HG02884 (cell line): ENCODE measurements at regions not wholly inside any gene's neighbourhood (a gene's known extent, or its start where the extent isn't known, plus 50 kb on each side); places are given as distances from the start of the nearest gene placed in this dataset.
"Not testable (repeated sequence)": the region's sequence is repeated elsewhere in the genome, so short reads cannot be mapped to it uniquely, and the experiment has no call there.

Experiments used
- ATAC-seq: cut with Tn5 transposase; IDR thresholded peaks from one replicate; pipeline ENCODE4 v1.9.1; 2021; ENCODE audit warnings: mild to moderate bottlenecking, moderate library complexity; ENCODE audit not compliant: unreplicated experiment

DNA sequence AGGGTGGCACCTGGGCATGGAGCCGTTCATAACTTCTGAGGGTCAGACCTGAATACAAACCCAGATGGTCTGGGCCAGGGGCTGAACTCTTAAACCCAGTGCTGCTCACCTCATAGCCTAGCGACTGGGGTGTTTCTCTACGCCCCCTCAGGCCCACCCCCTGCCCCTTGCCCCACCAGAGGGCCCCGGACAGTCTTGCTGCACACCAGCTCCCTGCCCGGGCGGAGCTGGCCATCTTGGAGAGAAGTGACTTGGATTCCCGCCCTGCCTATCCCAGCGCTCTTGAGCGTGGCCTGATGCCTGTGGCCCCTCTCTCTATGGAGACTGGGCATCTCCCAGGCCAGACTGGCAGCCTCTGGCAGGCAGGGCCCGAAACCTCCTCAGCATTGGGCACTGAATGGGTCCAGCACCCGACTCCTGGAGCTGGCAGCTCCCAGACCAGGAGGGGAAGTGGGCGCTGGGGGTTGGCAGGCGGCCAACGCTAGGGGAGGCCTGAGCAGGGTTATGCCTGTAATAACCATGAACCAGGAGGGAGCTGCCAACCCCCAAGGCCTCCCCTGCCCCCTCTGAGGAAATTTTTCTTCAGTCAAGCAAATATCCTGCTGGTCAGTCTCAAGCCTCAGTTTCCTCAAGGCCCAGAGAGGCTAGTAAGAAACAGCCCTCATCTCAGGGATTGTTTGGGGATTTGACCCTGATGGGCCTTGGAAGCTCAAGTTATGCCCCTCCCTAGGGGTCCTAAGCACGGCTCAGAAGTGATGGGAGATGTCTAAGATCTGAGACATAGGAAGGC, 169.5 kb downstream of the VEGFA start:
- ATAC-seq, result no peak

DNA sequence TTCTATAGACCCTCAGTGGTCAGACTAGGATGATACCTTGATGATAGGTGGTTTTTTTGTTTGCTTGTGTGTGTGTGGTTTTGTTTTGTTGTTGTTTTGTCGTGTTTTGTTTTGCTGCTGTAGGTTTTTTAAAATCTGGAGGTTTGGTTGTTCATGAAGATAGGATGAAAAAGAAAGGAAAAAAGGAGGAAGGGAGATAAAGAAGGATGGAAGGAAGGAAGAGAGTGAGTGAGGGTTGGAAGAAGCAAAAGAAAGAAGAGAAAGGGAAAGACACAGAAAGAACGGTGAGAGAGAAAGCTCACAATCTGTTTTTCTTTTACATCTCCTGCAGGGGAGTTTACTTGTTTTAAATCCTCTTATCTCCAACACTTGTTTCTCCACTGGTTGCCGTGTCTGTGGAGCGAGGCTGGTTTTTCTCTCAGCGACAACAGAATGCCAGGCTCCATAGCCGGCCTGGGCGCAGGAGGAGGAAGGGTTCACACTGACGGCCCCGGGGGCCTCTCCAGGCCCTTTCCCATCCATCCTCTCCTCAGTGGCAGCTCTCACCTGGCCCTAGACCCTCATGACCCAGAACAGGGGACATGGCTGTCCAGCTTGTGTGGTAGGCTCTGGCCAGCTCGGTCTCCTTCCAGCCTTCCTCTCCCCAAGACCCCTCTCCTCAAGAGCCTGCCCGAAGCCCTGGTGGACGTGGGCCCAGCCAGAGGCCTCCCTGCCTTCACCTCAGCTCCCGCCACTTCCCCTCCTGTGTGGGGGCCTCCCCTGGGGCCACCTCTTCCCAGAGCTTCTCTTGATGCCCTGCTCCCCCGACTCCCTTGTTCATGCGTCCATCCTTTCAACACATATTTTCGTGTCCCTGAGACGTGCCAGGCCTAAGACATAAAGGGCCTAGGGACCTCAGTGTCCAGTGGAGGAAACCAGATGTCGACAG, 168.4 kb downstream of the VEGFA start:
- no peak for ATAC-seq

DNA sequence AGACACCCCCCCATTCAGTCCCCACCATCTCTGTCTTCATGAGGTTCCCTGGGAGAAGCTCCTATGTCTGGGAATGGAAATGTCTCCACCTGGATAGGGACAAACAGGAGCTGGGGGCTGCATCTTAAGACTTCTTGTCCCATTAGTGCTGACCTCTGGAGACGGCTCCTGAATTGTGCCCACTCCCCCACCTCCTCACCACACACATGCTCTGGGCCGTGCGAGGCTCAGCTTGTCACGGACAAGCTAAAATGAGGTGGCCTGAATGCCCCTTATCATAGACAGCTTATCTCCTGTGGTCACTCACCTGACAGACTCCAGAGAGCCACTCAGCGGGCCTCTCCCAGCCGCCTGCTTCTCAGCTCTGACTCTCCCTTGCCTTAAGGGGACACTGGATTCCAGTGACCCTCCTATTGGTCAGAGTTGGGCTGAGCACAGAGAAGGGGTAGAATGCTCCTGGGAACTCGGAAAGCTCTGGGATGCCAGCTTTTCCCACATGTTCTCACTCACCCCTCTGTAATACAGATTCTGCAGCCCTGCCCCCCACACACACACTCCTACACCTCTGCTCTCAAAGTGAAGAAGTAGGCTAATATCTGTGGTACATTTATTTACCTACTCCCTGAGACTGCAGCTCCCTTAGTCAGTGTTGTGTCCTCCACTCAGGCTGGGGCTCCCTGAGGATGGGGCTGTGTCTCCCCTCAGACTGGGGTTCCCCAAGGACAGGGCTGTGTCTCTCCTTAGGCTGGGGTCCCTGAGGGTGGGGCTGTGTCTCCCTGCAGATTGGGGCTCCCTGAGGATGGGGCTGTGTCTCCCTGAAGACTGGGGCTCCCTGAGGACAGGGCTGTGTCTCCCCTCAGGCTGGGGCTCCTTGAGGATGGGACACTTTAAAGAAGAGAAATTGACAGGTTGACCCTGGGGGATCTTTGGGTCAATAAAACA, 167.5 kb downstream of the VEGFA start:
- no peak for ATAC-seq

DNA sequence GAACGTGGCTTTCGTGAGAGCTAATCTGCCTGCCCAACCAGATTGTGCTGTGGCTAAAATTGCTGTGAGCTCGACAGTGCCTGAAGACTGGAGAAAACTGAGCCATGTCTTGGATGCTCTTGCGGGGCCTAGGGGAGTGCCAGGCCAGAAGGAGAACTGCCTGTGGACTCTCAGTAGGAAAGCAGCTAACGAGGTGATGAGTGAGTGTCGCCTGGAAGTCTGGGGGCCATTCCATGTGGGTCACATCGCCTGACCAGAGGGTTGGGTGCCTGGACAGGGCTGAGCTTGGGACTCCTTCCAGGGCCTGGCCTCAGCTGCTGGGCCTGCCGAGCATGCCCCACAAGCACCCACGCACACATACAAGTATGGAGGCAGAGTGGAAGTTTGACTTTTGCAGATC, 166.5 kb downstream of the VEGFA start:
- no peak for ATAC-seq

DNA sequence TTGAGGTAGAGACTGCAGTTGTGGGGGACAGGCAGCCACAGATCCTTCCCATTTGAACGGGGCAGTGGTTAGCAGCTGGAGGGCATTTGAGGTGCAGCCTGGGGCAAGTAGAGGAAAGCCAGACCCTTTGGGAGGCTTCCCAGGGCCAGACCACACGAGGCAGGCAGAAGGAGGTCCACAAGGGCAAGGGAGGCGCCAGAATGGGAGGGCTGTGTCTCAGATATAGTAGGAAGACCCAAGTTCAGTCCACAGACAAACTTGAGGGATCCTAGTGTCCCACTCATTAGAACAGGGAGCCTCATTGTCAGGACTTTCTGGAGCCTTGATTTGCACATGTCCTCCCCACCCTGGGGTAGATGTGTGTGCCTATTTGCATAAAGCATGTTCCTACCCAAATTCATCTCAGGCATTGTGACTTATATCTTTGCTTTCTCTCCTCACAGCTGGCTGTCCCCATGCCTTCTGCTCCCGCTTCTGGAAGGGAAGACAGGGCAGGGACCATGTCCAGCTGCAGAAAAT, 166.0 kb downstream of the VEGFA start:
- ATAC-seq, result no peak

DNA sequence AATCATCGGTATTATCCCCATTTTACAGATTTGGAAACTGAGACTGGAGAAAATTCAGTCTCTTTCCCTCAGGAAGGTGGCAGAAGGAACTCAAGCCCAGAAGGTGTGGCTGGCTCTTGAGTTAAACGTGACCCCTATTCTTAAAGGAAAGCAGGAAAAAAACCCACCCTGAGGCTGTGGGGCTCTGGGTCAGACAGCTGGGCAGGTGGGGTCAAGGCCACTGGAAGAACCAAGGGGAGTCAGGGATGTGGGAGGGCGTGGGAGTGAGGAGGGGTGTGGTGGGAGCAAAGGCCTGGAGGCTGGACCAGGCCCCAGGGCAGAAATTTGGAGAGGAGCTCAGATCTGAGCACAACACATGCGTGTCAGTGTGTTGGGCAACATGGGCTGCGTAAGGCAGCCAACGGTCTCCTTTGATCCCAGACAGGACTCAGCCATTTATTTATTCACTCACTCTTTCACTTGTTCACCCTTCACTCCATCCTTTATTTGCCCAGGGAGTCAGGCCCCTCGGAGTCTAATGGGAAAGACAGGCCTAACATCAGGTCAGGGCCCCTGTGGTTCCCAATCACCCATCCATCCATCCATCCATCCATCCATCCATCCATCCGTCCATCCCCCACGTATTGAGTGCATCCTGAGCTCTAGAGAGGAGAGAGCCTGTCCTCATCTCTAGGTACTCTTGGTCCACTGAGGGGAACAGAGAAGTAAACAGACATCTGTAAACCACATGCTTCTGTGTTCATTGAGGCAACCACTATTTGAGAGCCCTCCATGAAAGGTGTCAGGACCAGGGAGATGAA, 165.0 kb downstream of the VEGFA start:
- ATAC-seq, result no peak

DNA sequence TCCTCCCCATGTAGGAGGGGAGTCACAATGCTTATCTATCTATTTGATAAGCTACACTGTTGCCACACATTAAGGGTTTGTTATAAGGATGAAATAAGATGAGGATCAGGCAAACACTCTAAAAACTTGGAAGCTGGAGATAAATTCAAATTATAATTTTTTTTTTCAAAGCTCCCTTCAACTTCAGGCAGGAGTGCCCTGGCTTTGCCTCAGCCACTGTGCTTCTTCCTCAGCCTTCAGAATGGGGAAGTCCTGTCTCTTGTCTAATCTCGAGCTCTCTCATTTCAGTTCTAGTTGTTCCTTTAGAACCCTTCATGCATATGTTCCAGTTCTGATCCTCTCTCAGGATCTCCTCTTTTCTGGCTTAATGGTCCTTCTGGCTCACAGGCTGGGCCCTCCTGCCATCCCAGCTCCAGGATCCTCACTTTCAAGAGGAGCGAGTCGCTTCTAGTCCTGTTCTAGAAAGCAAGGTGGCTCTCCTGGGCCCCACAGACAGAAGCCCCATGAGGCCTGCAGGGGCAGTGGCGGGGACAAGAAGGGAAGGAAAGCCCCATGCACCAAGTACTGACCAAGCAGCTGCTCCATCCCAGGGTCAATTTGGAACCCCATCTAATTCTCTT, 164.3 kb downstream of the VEGFA start:
- no peak for ATAC-seq

DNA sequence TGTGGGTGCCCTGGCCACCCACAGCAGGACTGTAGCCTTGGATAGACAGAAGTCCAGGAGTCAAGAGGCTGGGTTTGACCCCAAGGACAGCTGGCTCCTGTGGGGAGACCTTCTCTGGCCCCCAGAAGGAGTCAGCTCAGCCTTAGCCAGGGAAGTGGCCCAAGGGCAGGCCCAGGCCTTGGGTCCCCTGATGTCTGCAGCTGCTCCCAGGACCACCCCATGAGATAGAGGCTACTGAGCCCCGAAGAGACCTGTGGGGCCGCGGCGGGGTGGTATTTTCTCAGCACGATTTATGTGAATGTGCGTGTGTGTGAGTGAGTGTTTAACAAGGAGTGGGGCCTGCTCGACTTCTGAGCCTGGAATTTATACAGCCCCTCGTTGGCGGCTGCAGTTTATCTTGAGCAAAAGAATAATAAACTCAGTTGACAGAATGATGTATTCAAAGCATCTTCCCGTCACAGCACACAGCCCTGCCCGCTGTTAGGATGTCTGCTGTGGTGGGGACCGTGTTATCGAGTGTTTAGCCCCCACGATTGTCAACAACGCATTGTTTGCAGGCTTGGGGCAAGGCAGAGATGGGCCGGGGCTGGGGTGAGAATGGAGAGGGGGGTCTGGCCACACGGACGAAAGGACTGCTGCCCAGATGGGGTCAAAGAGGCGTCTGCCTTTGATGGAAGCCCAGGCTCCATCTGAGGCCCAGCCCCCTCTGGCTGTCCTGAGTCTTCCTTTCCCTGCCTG, 163.3 kb downstream of the VEGFA start:
- no peak for ATAC-seq

DNA sequence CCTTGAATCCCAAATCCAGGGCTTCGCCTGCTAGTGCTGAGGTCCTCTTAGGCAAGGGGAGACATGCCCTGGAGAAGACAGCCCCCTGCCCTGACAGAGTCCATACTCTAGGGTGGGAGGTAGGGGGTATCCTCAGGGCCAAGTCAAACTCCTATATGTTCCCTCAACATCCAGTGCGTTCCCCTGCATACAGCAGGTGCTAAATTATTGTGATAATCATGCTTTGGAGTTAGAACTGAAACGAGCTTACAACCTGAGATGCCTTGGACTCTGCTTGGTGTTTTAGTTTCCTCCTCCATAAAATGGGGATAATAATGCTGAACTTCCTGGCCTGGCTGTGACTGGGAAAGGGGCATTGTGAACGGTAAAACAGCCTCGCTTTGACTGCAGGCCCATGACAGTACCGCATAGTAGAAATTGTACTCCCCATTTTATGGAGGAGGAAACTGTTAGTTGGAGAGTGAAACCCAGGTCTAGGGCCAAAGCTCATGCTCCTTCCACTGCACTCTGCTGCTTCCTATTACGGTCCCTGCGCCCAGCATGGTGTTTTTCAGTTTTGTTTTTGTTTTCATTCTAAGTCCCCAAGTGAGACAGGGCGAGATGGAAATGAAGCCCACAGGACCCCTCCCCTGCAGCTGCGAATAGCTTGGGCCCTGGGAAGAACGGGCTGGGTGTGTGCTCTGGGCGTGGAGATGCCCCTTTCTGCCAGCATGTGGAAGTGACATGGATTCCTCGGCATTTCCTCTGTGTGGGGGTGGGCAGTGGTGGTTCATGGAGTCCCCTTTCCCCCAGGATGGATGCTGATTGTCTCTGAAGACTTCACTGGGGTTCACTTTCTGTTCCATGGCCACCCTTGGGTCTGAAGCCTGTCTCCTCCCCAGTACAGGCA, 162.5 kb downstream of the VEGFA start:
- no peak for ATAC-seq

DNA sequence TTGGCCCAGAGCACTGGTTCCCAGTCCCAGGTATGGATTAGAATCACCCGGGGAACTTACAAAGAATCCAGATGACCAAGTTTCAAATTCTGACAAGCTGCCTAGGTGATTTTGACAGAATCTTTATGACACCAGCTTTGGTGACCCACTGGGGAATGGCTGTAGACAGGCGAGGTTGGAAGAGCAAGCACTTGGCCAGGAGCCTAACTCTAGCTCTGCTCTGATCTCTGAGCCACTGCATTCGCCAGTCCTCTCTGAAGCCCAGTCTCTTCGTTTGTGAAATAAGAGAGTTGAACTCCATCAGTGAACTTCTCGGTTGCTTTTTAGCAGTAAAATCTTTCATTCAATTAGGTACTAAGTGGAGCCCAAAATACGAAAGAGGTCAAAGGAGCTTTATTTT, 161.2 kb downstream of the VEGFA start:
- ATAC-seq, result no peak

DNA sequence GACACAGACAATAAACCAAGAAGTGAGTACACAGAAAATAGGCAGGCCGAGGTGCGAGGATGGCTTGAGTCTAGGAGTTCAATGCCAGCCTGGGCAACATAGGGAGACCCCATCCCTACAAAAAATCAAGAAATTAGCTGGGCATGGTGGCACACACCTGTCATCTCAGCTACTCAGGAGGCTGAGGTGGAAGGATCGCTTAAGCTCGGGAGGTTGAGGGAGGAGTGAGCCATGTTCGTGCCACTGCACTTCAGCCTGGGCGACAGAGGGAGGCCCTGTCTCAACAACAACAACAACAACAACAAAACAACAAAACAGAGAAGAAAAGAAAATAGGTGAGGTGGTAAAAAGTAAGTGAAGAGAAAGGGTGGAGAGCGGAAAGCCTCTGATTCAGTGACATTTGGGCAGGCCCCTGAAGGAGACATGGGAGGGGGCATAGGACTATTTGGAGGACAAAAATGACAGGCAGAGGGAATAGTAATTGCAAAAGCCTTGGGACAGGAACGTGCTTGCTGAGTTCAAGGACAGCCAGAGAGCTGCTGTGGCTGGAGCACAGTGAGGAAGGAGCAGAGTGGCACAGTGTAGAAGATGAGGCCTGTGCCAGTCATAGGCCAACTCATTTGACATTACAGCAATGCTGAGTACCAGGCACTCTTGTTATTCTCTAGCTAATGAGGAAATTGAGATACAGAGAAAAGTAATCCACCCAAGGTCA, 160.6 kb downstream of the VEGFA start:
- no peak for ATAC-seq

DNA sequence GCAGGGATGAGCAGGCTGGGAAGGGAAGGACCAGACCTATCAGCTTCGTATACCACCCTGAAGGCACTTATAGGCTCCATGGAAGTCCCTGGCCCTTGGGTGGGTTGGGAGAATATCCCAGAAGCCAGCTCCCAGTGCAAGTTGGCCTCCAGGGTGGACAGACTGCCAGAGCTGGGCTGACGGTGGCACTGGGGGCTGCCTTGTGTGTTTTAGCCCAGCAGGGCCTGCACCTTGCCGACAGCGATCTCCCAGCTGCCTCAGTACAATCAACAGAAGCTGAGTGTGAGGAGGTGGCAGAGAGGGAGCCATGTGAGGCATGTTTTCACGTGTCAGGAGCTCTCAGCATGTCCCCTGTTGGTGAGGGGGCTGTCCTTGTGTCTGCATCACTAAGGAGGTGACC, 159.5 kb downstream of the VEGFA start:
- no peak for ATAC-seq

DNA sequence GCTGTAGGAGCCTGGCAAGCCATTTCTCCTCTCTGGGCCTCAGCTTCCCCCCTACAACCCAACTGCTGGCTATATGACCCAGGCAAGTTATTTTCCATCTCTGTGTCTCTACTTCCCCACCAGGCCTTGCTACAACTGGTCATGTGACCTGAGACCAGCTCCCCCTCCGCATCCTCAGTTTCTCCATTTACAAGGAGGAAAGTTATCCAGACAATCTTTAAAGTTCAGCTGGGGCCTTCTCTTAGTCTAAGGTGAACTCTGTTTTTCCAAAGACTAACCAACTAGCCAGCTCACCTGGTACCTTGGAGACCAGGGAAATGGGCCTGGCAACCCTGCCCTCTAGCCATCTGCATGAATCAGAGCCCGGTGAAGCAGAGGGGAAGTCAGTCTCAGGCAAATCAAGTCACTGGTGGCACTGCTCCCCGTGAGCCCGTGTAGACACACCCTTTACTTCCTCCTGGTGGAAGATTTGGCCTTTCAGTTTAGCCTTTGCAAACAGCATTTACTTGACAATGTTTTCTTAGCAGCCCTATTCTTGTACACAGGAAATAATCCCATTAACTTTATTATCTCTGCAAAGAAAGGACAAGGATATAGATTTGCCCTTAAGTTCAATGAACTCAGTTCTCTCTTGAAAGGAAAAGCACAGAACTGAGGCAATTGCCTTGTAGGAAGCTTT, 157.7 kb downstream of the VEGFA start:
- ATAC-seq, result no peak

DNA sequence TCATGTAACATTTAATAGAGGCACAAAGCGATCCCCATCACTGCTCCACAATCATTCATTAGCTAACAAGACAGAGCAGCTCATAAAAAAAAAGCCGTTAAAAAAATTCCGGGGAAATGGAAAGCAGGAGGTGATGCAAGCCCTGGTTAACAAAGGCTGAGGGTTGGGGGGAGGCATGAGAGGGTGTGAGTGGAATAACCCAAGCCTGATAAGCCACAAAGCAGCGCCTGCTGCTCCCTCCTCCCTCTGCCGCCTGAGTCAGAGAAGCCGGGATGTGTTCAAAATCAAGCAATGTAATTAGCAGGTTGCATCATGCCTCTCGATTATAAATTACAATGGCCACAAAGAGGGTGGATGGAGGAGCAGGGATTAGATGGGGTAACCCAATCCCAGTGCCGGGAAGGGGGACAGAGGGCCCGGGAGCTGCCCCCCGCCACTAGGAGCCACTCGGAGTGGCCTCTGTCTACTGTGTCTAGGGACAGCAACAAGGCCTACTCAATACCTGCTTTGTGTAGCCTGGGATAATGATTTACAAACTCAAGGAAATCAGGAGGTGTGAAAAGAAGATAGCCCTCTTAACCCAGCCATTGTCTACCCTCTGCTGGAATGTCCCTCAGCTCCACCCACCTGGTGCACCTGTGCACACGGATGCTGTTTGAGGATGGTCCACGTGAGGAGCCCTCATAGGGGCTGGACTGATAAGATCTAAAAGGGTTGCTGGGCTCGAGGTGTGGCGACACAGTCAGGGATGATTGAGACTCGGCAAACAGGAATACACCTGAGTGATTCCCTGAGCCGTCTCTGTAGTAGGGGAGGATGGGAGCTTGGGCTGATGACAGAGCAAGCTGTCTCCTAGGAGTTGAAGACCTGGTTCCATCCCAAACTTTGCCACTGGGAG, 156.9 kb downstream of the VEGFA start:
- no peak for ATAC-seq

DNA sequence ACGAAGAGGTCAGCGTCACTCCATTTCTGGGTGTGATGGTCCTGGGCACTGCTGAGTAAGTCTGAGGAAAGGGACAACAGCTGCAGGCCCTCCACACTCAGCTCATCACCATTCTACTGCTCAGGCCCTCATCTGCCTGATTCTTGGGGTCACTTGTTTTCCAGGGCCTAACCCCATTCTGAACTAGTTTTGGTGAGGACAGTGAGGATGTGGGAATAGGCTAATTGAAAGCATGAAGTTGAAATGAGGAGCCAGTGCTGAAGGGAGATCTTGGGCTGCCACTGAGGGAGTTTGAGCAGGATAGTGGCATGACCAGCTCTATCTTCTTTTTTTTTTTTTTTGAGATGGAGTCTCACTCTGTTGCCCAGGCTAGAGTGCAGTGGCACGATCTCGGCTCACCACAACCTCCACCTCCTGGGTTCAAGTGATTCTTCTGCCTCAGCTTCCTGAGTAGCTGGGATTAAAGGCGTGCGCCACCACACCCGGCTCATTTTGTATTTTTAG, 155.7 kb downstream of the VEGFA start:
- ATAC-seq, result not testable (repeated sequence)
